Gastrocnemius medialis (tissue), 4 donors: ENCODE measurements at regions not wholly inside any gene's neighbourhood (a gene's known extent, or its start where the extent isn't known, plus 50 kb on each side); places are given as distances from the start of the nearest gene placed in this dataset.
A peak's percentile ranks its signal among the peaks of the same experiment; 100 is the strongest.

Experiments used
- ATAC-seq, 2 donors: fragments of 150-250 bp; one replicate each; pipeline ENCODE4 v1.9.1; 2016
- DNase-seq, 2 donors: peaks; one replicate each; pipeline ENCODE4 v3.0.0-alpha.2; 2019
- H3K27ac ChIP-seq, 4 donors: fragments of 200-600 bp; sonication (generic); 1 replicate in 1 of 4; 2 replicates in 3 of 4; pipeline ENCODE4 v1.5.1; 2016 to 2018; ENCODE audit warnings: mild to moderate bottlenecking in 2 of 4, moderate library complexity in 1 of 4
- H3K27me3 ChIP-seq, 3 donors: fragments of 200-600 bp; sonication (generic) in 2 of 3; 1 replicate in 1 of 3; 2 replicates in 2 of 3; pipeline versions ENCODE4 v1.5.1 to v1.6.0; 2016 to 2019; ENCODE audit warnings: mild to moderate bottlenecking in 1 of 3, moderate library complexity in 1 of 3
- H3K36me3 ChIP-seq, 2 donors: fragments of 200-600 bp; sonication (generic) in 1 of 2; one replicate each; pipeline ENCODE4 v1.5.1; 2017 to 2018
- H3K4me1 ChIP-seq, 2 donors: fragments of 200-600 bp; sonication (generic) in 1 of 2; one replicate each; pipeline ENCODE4 v1.5.1; 2016 to 2017; ENCODE audit warnings: mild to moderate bottlenecking in 2 of 2
- H3K4me3 ChIP-seq, 4 donors: fragments of 200-600 bp; sonication (generic) in 3 of 4; 1 replicate in 1 of 4; 2 replicates in 3 of 4; pipeline ENCODE4 v1.5.1; 2016 to 2019; ENCODE audit warnings: mild to moderate bottlenecking in 2 of 4
- H3K9me3 ChIP-seq, 3 donors: fragments of 200-600 bp; sonication (generic) in 2 of 3; 1 replicate in 1 of 3; 2 replicates in 2 of 3; pipeline ENCODE4 v1.5.1; 2016 to 2019
- CTCF ChIP-seq, 5 experiments: fragments of 450-650 bp in 3 of 5; fragments of 200-600 bp in 2 of 5; sonication (generic) in 2 of 5; IDR thresholded peaks in 4 of 5; conservative IDR thresholded peaks in 1 of 5; 1 replicate in 4 of 5; 2 replicates in 1 of 5; pipeline ENCODE4 v1.5.1; 2016 to 2019; ENCODE audit warnings: antibody characterized with exemption in 5 of 5, mild to moderate bottlenecking in 3 of 5, moderate library complexity in 3 of 5
- POLR2A ChIP-seq, 2 donors: fragments of 450-650 bp; IDR thresholded peaks; one replicate each; pipeline ENCODE4 v1.6.1; 2017; ENCODE audit warnings: antibody characterized with exemption in 2 of 2, mild to moderate bottlenecking in 2 of 2, moderate library complexity in 2 of 2
- in situ Hi-C, 4 donors: fragments of 200-750 bp; cut with MboI; loops; one replicate each; pipeline versions ENCODE4 v1.15.0 to v1.8.0; 2017; ENCODE audit warnings: low sequenced_read_pairs in 4 of 4
- intact Hi-C: fragments of 100-400 bp; cut with DNase I; formaldehyde crosslinking; loops from one replicate; pipeline ENCODE4 v1.15.1; 2023; ENCODE audit warnings: low total_unique reads

- H3K9me3 ChIP-seq: no peaks in the 10 kb centered on the region
- TF ChIP-seq POLR2A (IDR thresholded peaks at IDR 0.05) (no peak), CTCF (IDR thresholded peaks at IDR 0.05 in 4 of 5, conservative IDR thresholded peaks at IDR 0.05 in 1 of 5) (no peak)
- H3K4me3 ChIP-seq: no peak overlapping the region
- DNase-seq: no peak
- intact Hi-C loops: no loop called here
- in situ Hi-C loops: loop anchor here in 1 of 4 donors (25.0 kb wide), 1 partner anchor 414 kb away; no protein-coding TSS in a partner anchor
- H3K27ac ChIP-seq: no peak overlapping the region
- no peaks in the 10 kb centered on the region for H3K36me3 ChIP-seq
- ATAC-seq: peak in 1 of 2 donors; percentile 30
- H3K4me1 ChIP-seq: no peaks in the 10 kb centered on the region
- H3K27me3 ChIP-seq: no peaks in the 10 kb centered on the region
These were observed 249.5 kb downstream of the BCOR start for GRCh38 chrX:39848243-39848642.

- no peaks in the 10 kb centered on the region for H3K27me3 ChIP-seq
- intact Hi-C loops (no loop called here), in situ Hi-C loops (loop anchor here in 1 of 4 donors (25.0 kb wide), 1 partner anchor 413 kb away; no protein-coding TSS in a partner anchor)
- H3K4me3 ChIP-seq: no peak overlapping the region
- H3K36me3 ChIP-seq: no peaks in the 10 kb centered on the region
- ATAC-seq (no peak), DNase-seq (no peak)
- H3K9me3 ChIP-seq: no peaks in the 10 kb centered on the region
- H3K27ac ChIP-seq: no peak overlapping the region
- no peak for TF ChIP-seq CTCF (IDR thresholded peaks at IDR 0.05 in 4 of 5, conservative IDR thresholded peaks at IDR 0.05 in 1 of 5)
- no peak for TF ChIP-seq POLR2A (IDR thresholded peaks at IDR 0.05)
- H3K4me1 ChIP-seq: no peaks in the 10 kb centered on the region
These were observed 248.9 kb downstream of the BCOR start for GRCh38 chrX:39848900-39849299.

GRCh38 chrX:39850209-39850608 is 247.5 kb downstream of the BCOR start:
- intact Hi-C loops (no loop called here), in situ Hi-C loops (no loop called here)
- no peaks in the 10 kb centered on the region for H3K9me3 ChIP-seq
- no peak for TF ChIP-seq POLR2A (IDR thresholded peaks at IDR 0.05)
- TF ChIP-seq CTCF (IDR thresholded peaks at IDR 0.05 in 4 of 5, conservative IDR thresholded peaks at IDR 0.05 in 1 of 5): no peak
- H3K27ac ChIP-seq: no peak overlapping the region
- ATAC-seq (no peak), DNase-seq (no peak)
- no peaks in the 10 kb centered on the region for H3K4me1 ChIP-seq
- H3K36me3 ChIP-seq: no peaks in the 10 kb centered on the region
- no peak overlapping the region for H3K4me3 ChIP-seq
- H3K27me3 ChIP-seq: no peaks in the 10 kb centered on the region

- no peaks in the 10 kb centered on the region for H3K27me3 ChIP-seq
- ATAC-seq (no peak), DNase-seq (no peak)
- H3K36me3 ChIP-seq: no peaks in the 10 kb centered on the region
- H3K4me3 ChIP-seq: no peak overlapping the region
- no peak overlapping the region for H3K27ac ChIP-seq
- no peaks in the 10 kb centered on the region for H3K9me3 ChIP-seq
- in situ Hi-C loops: no loop called here
- TF ChIP-seq CTCF (IDR thresholded peaks at IDR 0.05 in 4 of 5, conservative IDR thresholded peaks at IDR 0.05 in 1 of 5) (no peak), POLR2A (IDR thresholded peaks at IDR 0.05) (no peak)
- intact Hi-C loops: no loop called here
- H3K4me1 ChIP-seq: no peaks in the 10 kb centered on the region
These were observed 247.1 kb downstream of the BCOR start for GRCh38 chrX:39850630-39851152.
